ENCODE measurements at regions not wholly inside any gene's neighbourhood (a gene's known extent, or its start where the extent isn't known, plus 50 kb on each side); places are given as distances from the start of the nearest gene placed in this dataset.

GRCh38 chr2:18899725-18900124 lies 310.4 kb upstream of the NT5C1B start:
- Histone ChIP-seq H3K9me3 (ENCODE audit: control insufficient read depth, insufficient read depth, low read length) (no peaks in the 10 kb centered on the region), H3K9ac (ENCODE audit: low read depth, low read length) (no peak overlapping the region), H3K4me1 (ENCODE audit: insufficient read depth, low read length) (no peaks in the 10 kb centered on the region), H3K36me3 (ENCODE audit: insufficient read depth, low read length) (no peaks in the 10 kb centered on the region)

- no peaks in the 10 kb centered on the region for H3K36me3 ChIP-seq (ENCODE audit: insufficient read depth, low read length)
Measured at GRCh38 chr2:18898271-18898670, 308.9 kb upstream of the NT5C1B start.

GRCh38 chr2:18896125-18896764 lies 306.9 kb upstream of the NT5C1B start:
- no peak overlapping the region for H3K9ac ChIP-seq (ENCODE audit: low read depth, low read length)
- H3K4me1 ChIP-seq (ENCODE audit: insufficient read depth, low read length): no peaks in the 10 kb centered on the region
- H3K9me3 ChIP-seq (ENCODE audit: control insufficient read depth, insufficient read depth, low read length): no peaks in the 10 kb centered on the region
- H3K36me3 ChIP-seq (ENCODE audit: insufficient read depth, low read length): no peaks in the 10 kb centered on the region

More at GRCh38 chr2:18898271-18898670, 308.9 kb upstream of the NT5C1B start:
- H3K9ac ChIP-seq (ENCODE audit: low read depth, low read length): no peak overlapping the region
- H3K9me3 ChIP-seq (ENCODE audit: control insufficient read depth, insufficient read depth, low read length): no peaks in the 10 kb centered on the region
- no peaks in the 10 kb centered on the region for H3K4me1 ChIP-seq (ENCODE audit: insufficient read depth, low read length)

- Histone ChIP-seq H3K36me3 (ENCODE audit: insufficient read depth, low read length) (no peaks in the 10 kb centered on the region), H3K4me1 (ENCODE audit: insufficient read depth, low read length) (no peaks in the 10 kb centered on the region), H3K9me3 (ENCODE audit: control insufficient read depth, insufficient read depth, low read length) (no peaks in the 10 kb centered on the region), H3K9ac (ENCODE audit: low read depth, low read length) (no peak overlapping the region)
Measured at GRCh38 chr2:18891600-18892345, 302.4 kb upstream of the NT5C1B start.

GRCh38 chr2:18889565-18890332 lies 300.4 kb upstream of the NT5C1B start:
- H3K4me1 ChIP-seq (ENCODE audit: insufficient read depth, low read length): no peaks in the 10 kb centered on the region
- no peaks in the 10 kb centered on the region for H3K9me3 ChIP-seq (ENCODE audit: control insufficient read depth, insufficient read depth, low read length)
- H3K9ac ChIP-seq (ENCODE audit: low read depth, low read length): no peak overlapping the region
- H3K36me3 ChIP-seq (ENCODE audit: insufficient read depth, low read length): no peaks in the 10 kb centered on the region

GRCh38 chr2:18885457-18885856 lies 296.1 kb upstream of the NT5C1B start:
- Histone ChIP-seq H3K9me3 (ENCODE audit: control insufficient read depth, insufficient read depth, low read length) (no peaks in the 10 kb centered on the region), H3K9ac (ENCODE audit: low read depth, low read length) (no peak overlapping the region), H3K4me1 (ENCODE audit: insufficient read depth, low read length) (no peaks in the 10 kb centered on the region), H3K36me3 (ENCODE audit: insufficient read depth, low read length) (no peaks in the 10 kb centered on the region)

- Histone ChIP-seq H3K4me1 (ENCODE audit: insufficient read depth, low read length) (no peaks in the 10 kb centered on the region), H3K9ac (ENCODE audit: low read depth, low read length) (no peak overlapping the region), H3K36me3 (ENCODE audit: insufficient read depth, low read length) (no peaks in the 10 kb centered on the region), H3K9me3 (ENCODE audit: control insufficient read depth, insufficient read depth, low read length) (no peaks in the 10 kb centered on the region)
Measured at GRCh38 chr2:18883616-18884456, 294.5 kb upstream of the NT5C1B start.

- Histone ChIP-seq H3K9ac (ENCODE audit: low read depth, low read length) (no peak overlapping the region), H3K9me3 (ENCODE audit: control insufficient read depth, insufficient read depth, low read length) (peaks cover 1% of the 10 kb centered on the region; the same call in 1 of the 2 replicates), H3K4me1 (ENCODE audit: insufficient read depth, low read length) (no peaks in the 10 kb centered on the region), H3K36me3 (ENCODE audit: insufficient read depth, low read length) (no peaks in the 10 kb centered on the region)
Measured at GRCh38 chr2:18871430-18871829, 282.1 kb upstream of the NT5C1B start.

GRCh38 chr2:18870307-18870706 lies 280.9 kb upstream of the NT5C1B start:
- no peak overlapping the region for H3K9ac ChIP-seq (ENCODE audit: low read depth, low read length)
- H3K9me3 ChIP-seq (ENCODE audit: control insufficient read depth, insufficient read depth, low read length): peaks cover 6% of the 10 kb centered on the region; the same call in 1 of the 2 replicates
- H3K36me3 ChIP-seq (ENCODE audit: insufficient read depth, low read length): no peaks in the 10 kb centered on the region
- no peaks in the 10 kb centered on the region for H3K4me1 ChIP-seq (ENCODE audit: insufficient read depth, low read length)

GRCh38 chr2:18861951-18862350 lies 272.6 kb upstream of the NT5C1B start:
- H3K9me3 ChIP-seq (ENCODE audit: control insufficient read depth, insufficient read depth, low read length): peaks cover 6% of the 10 kb centered on the region; the same call in 1 of the 2 replicates
- no peaks in the 10 kb centered on the region for H3K4me1 ChIP-seq (ENCODE audit: insufficient read depth, low read length)
- H3K9ac ChIP-seq (ENCODE audit: low read depth, low read length): no peak overlapping the region
- no peaks in the 10 kb centered on the region for H3K36me3 ChIP-seq (ENCODE audit: insufficient read depth, low read length)

- Histone ChIP-seq H3K4me1 (ENCODE audit: insufficient read depth, low read length) (no peaks in the 10 kb centered on the region), H3K9ac (ENCODE audit: low read depth, low read length) (no peak overlapping the region), H3K9me3 (ENCODE audit: control insufficient read depth, insufficient read depth, low read length) (no peaks in the 10 kb centered on the region), H3K36me3 (ENCODE audit: insufficient read depth, low read length) (no peaks in the 10 kb centered on the region)
Measured at GRCh38 chr2:18860179-18860578, 270.8 kb upstream of the NT5C1B start.

GRCh38 chr2:18856765-18857164 lies 267.4 kb upstream of the NT5C1B start:
- H3K36me3 ChIP-seq (ENCODE audit: insufficient read depth, low read length): no peaks in the 10 kb centered on the region
- H3K9ac ChIP-seq (ENCODE audit: low read depth, low read length): no peak overlapping the region
- H3K9me3 ChIP-seq (ENCODE audit: control insufficient read depth, insufficient read depth, low read length): no peaks in the 10 kb centered on the region
- no peaks in the 10 kb centered on the region for H3K4me1 ChIP-seq (ENCODE audit: insufficient read depth, low read length)

- no peak overlapping the region for H3K9ac ChIP-seq (ENCODE audit: low read depth, low read length)
- H3K9me3 ChIP-seq (ENCODE audit: control insufficient read depth, insufficient read depth, low read length): no peaks in the 10 kb centered on the region
- H3K4me1 ChIP-seq (ENCODE audit: insufficient read depth, low read length): no peaks in the 10 kb centered on the region; the same call in 1 of the 2 replicates
- H3K36me3 ChIP-seq (ENCODE audit: insufficient read depth, low read length): no peaks in the 10 kb centered on the region
Measured at GRCh38 chr2:18855027-18855426, 265.7 kb upstream of the NT5C1B start.

Measured in ES-I3 (cell line).